Neural crest cell (in vitro differentiated cells): ENCODE measurements at regions not wholly inside any gene's neighbourhood (a gene's known extent, or its start where the extent isn't known, plus 50 kb on each side); places are given as distances from the start of the nearest gene placed in this dataset.

Experiments
- DNase-seq: peaks from one replicate; pipeline ENCODE4 v3.0.0; 2021; ENCODE audit warnings: low read depth, mixed read lengths, low spot score
- H3K27ac Mint-ChIP-seq: one replicate; pipeline ENCODE4 v1.8.0; 2021; ENCODE audit warnings: mild to moderate bottlenecking, mixed read lengths; ENCODE audit not compliant: unreplicated experiment
- H3K27me3 Mint-ChIP-seq: 2 replicates; pipeline ENCODE4 v1.8.0; 2021; ENCODE audit warnings: low read depth, mild to moderate bottlenecking, mixed read lengths
- H3K36me3 Mint-ChIP-seq: 2 replicates; pipeline ENCODE4 v1.8.0; 2021; ENCODE audit warnings: low read depth, mild to moderate bottlenecking, mixed read lengths
- H3K4me1 Mint-ChIP-seq: 2 replicates; pipeline ENCODE4 v1.8.0; 2021; ENCODE audit warnings: mixed read lengths
- H3K4me3 Mint-ChIP-seq: one replicate; pipeline ENCODE4 v1.8.0; 2021; ENCODE audit warnings: mild to moderate bottlenecking, mixed read lengths
- H3K9me3 Mint-ChIP-seq: 2 replicates; pipeline ENCODE4 v1.8.0; 2021; ENCODE audit warnings: mixed read lengths
- CTCF ChIP-seq: fragments of 200-600 bp; sonication (generic); conservative IDR thresholded peaks from 2 replicates; pipeline ENCODE4 v1.5.0; 2021; ENCODE audit warnings: antibody characterized with exemption, mild to moderate bottlenecking

GRCh38 chr4:59825104-59825503 lies 1375.0 kb upstream of the ADGRL3 start:
- no peak for DNase-seq
- Mint-ChIP-seq H3K27ac (no peak overlapping the region), H3K4me3 (no peak overlapping the region), H3K27me3 (no peaks in the 10 kb centered on the region), H3K4me1 (no peaks in the 10 kb centered on the region), H3K36me3 (no peaks in the 10 kb centered on the region), H3K9me3 (no peaks in the 10 kb centered on the region)
- no peak for TF ChIP-seq CTCF

- Mint-ChIP-seq H3K4me3 (no peak overlapping the region), H3K27ac (no peak overlapping the region), H3K4me1 (no peaks in the 10 kb centered on the region), H3K27me3 (no peaks in the 10 kb centered on the region), H3K9me3 (no peaks in the 10 kb centered on the region), H3K36me3 (no peaks in the 10 kb centered on the region)
- no peak for DNase-seq
- no peak for TF ChIP-seq CTCF
Observed at GRCh38 chr4:59831746-59832145, 1368.4 kb upstream of the ADGRL3 start.

GRCh38 chr4:59834943-59835342 lies 1365.2 kb upstream of the ADGRL3 start:
- Mint-ChIP-seq H3K27ac (no peak overlapping the region), H3K27me3 (no peaks in the 10 kb centered on the region), H3K36me3 (no peaks in the 10 kb centered on the region), H3K4me1 (no peaks in the 10 kb centered on the region), H3K9me3 (no peaks in the 10 kb centered on the region), H3K4me3 (no peak overlapping the region)
- no peak for DNase-seq
- no peak for TF ChIP-seq CTCF

GRCh38 chr4:59837751-59838150 lies 1362.4 kb upstream of the ADGRL3 start:
- Mint-ChIP-seq H3K4me3 (no peak overlapping the region), H3K27ac (no peak overlapping the region), H3K4me1 (no peaks in the 10 kb centered on the region), H3K27me3 (no peaks in the 10 kb centered on the region), H3K36me3 (peaks cover 2% of the 10 kb centered on the region), H3K9me3 (peaks cover 2% of the 10 kb centered on the region)
- TF ChIP-seq CTCF: no peak
- no peak for DNase-seq

GRCh38 chr4:59838236-59838635 lies 1361.9 kb upstream of the ADGRL3 start:
- no peak for DNase-seq
- no peaks in the 10 kb centered on the region for H3K27me3 Mint-ChIP-seq
- no peak overlapping the region for H3K4me3 Mint-ChIP-seq
- no peak overlapping the region for H3K27ac Mint-ChIP-seq
- TF ChIP-seq CTCF: no peak
- H3K36me3 Mint-ChIP-seq: peaks cover 2% of the 10 kb centered on the region
- peaks cover 4% of the 10 kb centered on the region for H3K9me3 Mint-ChIP-seq
- H3K4me1 Mint-ChIP-seq: no peaks in the 10 kb centered on the region

- TF ChIP-seq CTCF: no peak
- Mint-ChIP-seq H3K4me1 (no peaks in the 10 kb centered on the region), H3K27ac (no peak overlapping the region), H3K4me3 (no peak overlapping the region), H3K36me3 (peaks cover 5% of the 10 kb centered on the region), H3K9me3 (peaks cover 18% of the 10 kb centered on the region), H3K27me3 (no peaks in the 10 kb centered on the region)
- no peak for DNase-seq
Observed at GRCh38 chr4:59841698-59842097, 1358.4 kb upstream of the ADGRL3 start.
